Frontal cortex (tissue), 3 donors: ENCODE measurements at regions not wholly inside any gene's neighbourhood (a gene's known extent, or its start where the extent isn't known, plus 50 kb on each side); places are given as distances from the start of the nearest gene placed in this dataset.

Source experiments
- DNase-seq, 2 donors: peaks; one replicate each; pipeline ENCODE4 v3.0.0; 2012; ENCODE audit warnings: low spot score in 2 of 2
- FAIRE-seq: peaks from 2 replicates; lab custom pipeline; 2012; peaks lifted over from hg19 to GRCh38; lab: Jason Lieb, UNC
- donor health status: control.
- donor health status: control.
- donor health status: control.

DNA sequence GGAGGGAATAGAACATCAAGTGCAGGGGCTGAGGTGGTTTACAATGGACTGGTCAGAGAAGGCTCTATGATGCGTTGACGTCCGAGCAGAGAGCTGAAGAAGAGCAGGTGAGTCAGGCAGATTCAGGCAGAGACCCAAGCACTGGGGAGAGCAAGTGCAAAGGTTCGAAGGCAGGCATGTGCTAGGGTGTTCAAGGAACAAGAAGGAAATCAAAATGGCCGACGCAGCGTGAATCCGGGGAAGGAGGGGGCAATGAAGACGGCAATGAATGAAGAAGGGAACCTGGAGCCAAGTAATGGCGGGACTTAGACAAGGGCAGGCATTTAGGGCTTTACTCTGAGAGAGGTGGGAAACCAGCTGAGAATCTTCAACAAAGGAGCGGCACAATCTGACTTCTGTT lies 56.8 kb upstream of the DCTD start:
- FAIRE-seq (no peak), DNase-seq (no peak)

- FAIRE-seq (no peak), DNase-seq (no peak)
These were observed 56.3 kb upstream of the DCTD start for GRCh38 chr4:182973511-182973911.

GRCh38 chr4:182971702-182972101 lies 54.5 kb upstream of the DCTD start:
- no peak for DNase-seq
- FAIRE-seq, result no peak

GRCh38 chr4:182969651-182970279 lies 52.6 kb upstream of the DCTD start:
- FAIRE-seq (no peak), DNase-seq (no peak)

DNA sequence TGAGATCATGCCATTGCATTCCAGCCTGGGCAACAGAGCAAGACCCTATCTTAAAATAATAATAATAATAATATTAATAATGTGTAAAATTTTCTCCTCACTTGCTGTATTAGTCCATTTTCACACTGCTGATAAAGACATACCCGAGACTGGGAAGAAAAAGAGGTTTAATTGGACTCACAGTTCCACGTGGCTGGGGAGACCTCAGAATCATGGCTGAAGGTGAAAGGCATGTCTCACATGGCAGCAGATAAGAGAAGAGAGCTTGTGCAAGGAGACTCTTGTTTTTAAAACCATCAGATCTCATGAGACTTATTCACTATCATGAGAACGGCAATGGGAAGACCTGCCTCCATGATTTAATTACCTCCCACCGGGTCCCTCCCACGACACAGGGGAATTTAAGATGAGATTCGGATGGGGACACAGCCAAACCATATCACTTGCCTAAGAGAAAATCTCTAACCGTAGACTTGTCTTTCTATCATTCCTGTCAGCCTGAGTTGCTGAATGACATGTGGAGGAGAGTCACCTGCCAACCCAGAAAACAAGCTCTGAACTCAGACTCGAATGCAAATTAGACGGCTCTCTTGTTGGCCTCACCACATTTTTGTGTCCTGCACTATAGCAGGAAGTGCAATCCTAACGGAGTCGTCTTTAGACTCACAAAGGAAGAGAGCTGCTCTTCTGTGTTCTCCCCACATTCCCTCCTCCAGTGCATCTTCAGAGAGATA lies 51.9 kb upstream of the DCTD start:
- no peak for DNase-seq
- FAIRE-seq, result no peak

- DNase-seq (no peak), FAIRE-seq (no peak)
These were observed 50.2 kb upstream of the DCTD start for GRCh38 chr4:182967403-182967802.
